ENCODE measurements at regions not wholly inside any gene's neighbourhood (a gene's known extent, or its start where the extent isn't known, plus 50 kb on each side); places are given as distances from the start of the nearest gene placed in this dataset.

DNA sequence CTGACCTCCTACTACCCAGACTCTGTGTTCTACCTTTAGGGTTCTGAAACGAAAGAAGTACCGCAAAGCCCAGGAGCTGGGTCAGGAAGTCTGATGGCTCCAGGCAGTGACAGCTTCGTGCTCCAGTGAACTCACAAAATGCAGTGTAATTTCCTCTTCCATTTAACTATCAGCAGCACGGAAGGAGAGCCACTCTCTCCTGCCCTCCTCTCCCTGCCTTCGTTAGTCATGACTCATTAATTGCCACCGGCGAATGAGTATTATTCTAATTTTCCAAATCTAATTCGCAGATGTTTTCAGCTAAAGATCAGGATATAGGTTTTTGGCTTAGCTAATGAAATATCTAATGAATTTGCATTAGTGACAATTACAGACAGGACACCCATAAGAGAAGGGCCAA lies 1262.0 kb downstream of the TYW1 start:
- TF ChIP-seq, protein P1, sequence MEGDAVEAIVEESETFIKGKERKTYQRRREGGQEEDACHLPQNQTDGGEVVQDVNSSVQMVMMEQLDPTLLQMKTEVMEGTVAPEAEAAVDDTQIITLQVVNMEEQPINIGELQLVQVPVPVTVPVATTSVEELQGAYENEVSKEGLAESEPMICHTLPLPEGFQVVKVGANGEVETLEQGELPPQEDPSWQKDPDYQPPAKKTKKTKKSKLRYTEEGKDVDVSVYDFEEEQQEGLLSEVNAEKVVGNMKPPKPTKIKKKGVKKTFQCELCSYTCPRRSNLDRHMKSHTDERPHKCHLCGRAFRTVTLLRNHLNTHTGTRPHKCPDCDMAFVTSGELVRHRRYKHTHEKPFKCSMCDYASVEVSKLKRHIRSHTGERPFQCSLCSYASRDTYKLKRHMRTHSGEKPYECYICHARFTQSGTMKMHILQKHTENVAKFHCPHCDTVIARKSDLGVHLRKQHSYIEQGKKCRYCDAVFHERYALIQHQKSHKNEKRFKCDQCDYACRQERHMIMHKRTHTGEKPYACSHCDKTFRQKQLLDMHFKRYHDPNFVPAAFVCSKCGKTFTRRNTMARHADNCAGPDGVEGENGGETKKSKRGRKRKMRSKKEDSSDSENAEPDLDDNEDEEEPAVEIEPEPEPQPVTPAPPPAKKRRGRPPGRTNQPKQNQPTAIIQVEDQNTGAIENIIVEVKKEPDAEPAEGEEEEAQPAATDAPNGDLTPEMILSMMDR (conservative IDR thresholded peaks at IDR 0.05 in 1 of 2, IDR thresholded peaks at IDR 0.05 in 1 of 2; ENCODE audit: low read depth in 1 of 2, low read length in 2 of 2): no peak
- no peak for TF ChIP-seq EZH2 (IDR thresholded peaks at IDR 0.05; ENCODE audit: low read length, missing control alignments)

All from fibroblast of lung (primary cell).